Femur (tissue), 1 donor: ENCODE measurements at regions not wholly inside any gene's neighbourhood (a gene's known extent, or its start where the extent isn't known, plus 50 kb on each side); places are given as distances from the start of the nearest gene placed in this dataset.
"Not testable (repeated sequence)": the region's sequence is repeated elsewhere in the genome, so short reads cannot be mapped to it uniquely, and the experiment has no call there.

ENCODE experiments used
- DNase-seq: peaks from one replicate; pipeline ENCODE4 v3.0.0-alpha.2; 2017

GRCh38 chr11:128151780-128152179, 435.6 kb downstream of the ETS1 start:
- no peak for DNase-seq

- no peak for DNase-seq
Observed at GRCh38 chr11:128151338-128151737, 436.0 kb downstream of the ETS1 start.

GRCh38 chr11:128148208-128148607, 439.1 kb downstream of the ETS1 start:
- no peak for DNase-seq

DNA sequence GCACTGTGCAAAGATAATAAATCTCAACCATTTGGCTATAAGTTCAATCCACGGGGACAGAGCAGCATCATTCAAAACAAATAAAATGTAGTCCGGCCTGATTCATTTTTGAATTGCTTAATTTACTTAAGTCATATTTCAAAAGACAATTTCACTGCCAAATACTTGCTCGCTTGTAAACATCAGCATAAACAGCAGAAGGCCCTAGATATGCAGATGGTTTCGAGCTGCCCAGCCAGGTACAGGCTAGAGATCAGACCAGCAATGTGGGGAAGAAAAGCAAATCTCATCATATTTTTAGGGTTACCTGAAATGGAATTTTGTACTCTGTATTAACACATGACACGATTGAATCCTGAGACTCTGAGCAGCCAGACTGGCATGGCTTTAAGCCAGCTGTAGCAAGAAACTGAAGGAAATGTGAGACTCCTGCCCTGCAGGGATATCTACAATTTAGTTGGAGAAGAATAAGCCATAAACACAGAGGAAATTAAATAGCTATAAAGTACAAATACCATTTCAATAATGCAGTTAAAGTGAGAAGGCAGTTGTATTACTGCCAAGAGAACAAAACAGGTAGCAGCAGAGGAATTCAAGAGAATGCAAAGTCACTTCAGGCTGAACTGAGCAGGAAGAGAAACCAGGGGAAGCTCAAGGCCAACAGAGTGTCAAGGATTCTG, 440.3 kb downstream of the ETS1 start:
- no peak for DNase-seq

- not testable (repeated sequence) for DNase-seq
Observed at GRCh38 chr11:128140293-128140692, 447.1 kb downstream of the ETS1 start.

GRCh38 chr11:128135451-128135850, 451.9 kb downstream of the ETS1 start:
- no peak for DNase-seq

DNA sequence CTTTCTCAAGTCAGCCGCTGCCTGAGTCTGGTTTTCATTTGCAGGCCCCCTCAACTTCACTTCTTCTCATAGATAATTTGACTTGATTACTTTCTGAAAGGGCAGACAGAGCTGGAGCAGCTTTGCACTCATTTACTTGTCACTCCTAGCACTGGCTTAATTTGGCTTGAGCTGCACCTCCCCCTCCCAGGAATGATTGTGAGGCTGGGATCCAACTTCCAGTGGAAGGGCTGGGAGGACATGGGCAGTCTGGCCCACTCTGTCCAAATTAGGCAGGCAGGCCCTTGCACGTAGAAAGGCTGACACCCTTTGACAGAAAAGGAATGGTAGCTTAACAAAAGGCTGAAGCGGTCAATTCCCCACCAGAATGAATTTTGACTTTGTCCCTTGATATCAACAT, 453.9 kb downstream of the ETS1 start:
- no peak for DNase-seq

GRCh38 chr11:128130052-128130451, 457.3 kb downstream of the ETS1 start:
- no peak for DNase-seq

DNA sequence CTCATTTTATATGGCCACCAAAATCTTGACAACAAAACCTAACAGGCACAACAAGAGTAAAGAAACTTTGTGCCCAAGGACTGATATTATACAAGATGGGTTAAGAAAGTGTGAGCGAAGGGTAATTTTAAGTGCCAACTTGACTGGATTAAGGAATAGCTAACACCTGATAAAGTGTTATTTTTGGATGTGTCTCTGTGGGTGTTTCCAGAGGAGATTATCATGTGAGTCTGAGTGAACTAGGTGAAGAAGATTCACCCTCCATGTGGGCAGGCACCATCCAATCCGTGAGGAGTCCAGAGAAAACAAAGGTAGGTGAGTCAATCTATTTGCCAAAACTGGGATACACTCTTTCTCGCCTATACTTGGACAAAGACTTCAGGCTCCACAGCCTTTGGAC, 461.6 kb downstream of the ETS1 start:
- no peak for DNase-seq

DNA sequence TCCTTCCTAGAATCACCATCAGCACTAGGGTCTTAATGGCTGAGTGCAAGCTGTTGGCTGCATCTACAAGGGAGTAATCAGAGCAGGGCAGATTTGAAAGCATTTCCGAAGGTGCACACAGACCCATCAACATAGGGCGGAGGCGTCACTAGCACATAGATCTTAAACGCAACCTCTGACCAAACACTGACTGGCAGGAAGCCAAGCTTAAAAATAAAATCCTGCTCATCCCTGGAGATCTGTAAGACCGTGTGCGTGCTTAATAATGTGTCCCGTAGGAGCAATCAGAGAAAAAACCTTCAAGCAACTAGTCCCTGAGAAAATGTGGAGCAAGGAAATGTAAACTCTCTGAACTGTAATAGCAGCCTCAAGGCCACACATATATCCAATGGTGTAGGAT, 470.5 kb downstream of the ETS1 start:
- DNase-seq = no peak

GRCh38 chr11:128116447-128116846, 470.9 kb downstream of the ETS1 start:
- peak; percentile 15 for DNase-seq

- no peak for DNase-seq
Observed at GRCh38 chr11:128105950-128106349, 481.4 kb downstream of the ETS1 start.

GRCh38 chr11:128105511-128105910, 481.8 kb downstream of the ETS1 start:
- DNase-seq = no peak

GRCh38 chr11:128103278-128103873, 484.0 kb downstream of the ETS1 start:
- no peak for DNase-seq

DNA sequence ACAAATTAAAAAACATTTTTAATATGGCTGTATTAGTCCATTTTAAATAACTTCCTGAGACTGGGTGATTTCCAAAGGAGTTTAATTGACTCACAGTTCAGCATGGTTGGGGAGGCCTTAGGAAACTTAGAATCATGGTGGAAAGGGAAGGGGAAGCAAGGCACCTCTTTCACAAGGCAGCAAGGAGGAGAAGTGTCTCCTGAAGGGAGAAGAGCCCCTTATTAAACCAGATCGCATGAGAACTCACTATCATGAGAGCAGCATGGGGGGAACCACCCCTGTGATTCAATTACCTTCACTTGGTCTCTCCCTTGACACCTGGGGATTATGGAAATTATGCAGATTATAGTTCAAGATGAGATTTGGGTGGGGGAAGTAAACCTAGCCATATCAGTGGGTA, 488.6 kb downstream of the ETS1 start:
- no peak for DNase-seq

DNA sequence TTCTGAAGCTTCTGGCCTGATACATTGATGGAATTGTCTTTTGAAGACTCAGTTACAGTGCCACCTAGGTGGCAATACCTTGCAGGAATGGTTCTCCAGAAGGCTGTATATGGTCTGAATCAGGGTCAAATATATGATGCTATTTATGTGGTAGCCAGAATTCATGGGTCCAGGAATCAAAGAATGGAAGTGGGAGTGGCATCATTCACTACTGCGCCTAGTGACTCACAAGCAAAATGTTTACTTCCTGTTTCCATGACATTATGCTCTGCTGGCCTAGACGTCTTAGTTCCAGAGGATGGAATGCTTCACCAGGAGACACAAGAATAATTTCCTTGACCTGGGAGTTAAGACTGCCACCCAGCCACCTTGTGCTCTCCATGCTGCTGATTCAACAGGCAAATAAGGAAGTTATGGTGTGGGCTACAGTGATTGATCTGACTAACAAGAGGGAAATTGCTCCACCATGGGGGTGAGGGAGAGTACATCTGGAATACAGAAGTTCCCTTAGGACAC, 491.8 kb downstream of the ETS1 start:
- DNase-seq = no peak

- DNase-seq = no peak
Observed at GRCh38 chr11:128093689-128094088, 493.7 kb downstream of the ETS1 start.

DNA sequence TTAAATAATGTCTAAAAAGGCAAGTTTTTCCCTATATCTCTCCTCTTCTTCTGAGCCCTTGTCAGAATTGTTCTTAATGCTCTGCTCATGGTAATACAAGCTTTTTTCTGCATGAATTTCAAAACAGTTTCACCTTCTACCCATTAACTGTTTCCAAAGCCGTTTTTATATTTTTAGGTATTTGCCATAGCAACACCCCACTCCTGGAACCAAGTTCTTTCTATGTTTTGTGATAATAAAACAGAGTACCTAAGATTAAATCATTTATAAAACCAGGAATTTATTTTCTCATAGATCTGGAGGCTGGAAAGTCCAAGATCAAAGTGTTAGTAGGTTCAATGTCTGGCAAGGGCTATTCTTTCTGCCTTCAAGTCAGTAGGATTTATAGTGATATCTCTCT, 497.4 kb downstream of the ETS1 start:
- no peak for DNase-seq

DNA sequence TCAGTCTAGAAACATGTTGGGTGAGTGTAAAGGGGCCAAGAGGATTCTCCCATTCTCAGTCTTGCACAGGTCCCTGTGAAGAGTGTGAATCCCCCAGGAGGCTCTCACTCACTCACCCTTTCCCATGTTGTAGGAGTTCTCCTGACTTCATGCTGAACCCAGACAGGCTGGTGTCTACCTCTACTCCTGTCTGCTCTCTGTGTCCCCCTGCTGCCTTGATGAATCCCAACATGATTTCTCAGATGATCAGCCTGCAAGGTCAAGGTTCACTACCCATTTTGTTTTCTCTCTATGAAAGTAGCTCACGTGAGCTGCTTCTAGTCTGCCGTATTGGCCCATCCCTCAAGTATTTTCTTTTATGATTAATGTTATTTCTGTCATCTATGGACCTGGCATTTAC, 500.6 kb downstream of the ETS1 start:
- no peak for DNase-seq

DNA sequence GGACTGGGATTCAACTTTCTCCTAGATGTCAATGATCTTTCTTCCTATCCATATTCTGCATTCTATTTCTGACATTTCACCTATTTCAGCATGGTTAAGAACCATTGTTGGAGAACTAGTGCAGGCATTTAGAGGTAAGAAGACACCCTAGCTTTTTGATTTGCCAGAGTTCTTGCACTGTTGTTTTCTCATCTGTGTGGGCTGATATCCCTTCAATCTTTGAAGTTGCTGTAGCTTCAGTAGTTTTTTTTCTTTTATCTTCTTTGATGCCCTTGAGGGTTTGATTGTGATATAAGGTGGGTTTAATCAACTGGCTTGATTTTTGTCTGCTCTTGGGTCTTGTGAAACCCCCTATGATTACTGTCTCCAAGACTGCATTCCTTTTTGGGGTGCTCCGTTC, 502.1 kb downstream of the ETS1 start:
- no peak for DNase-seq

DNA sequence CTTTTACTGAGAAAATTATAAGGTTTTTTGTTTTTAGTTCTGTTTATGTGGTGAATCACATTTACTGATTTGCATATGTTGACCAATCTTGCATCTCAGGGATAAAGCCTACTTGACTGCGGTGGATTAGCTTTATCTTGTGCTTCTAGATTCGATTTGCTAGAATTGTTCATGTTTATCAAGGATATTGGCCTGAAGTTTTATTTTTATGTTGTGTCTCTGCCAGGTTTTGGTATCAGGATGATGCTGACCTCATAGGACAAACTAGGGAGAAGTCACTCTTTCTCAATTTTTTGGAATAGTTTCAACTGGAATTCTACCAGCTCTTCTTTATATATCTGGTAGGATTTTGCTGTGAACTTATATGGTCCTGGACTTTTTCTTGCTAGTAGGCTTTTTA, 504.8 kb downstream of the ETS1 start:
- no peak for DNase-seq

DNA sequence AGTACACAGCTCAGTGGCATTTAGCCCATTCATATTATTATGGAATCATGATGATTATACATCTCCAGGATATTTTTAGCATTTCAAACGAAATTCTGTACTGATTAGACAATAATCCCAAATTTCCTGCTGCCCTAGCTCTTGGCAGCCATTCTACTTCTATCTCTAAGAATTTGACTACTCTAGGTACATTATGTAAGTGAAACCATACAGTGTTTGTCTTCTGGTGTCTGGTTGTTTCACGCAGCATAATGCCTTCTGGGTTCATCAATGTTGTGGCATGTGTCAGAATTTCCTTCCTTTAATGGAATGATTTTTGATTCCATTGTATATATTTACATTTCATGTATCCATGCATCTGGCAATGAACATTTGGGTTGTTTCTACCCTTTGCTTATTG, 517.7 kb downstream of the ETS1 start:
- no peak for DNase-seq

- no peak for DNase-seq
Observed at GRCh38 chr11:128067780-128068179, 519.6 kb downstream of the ETS1 start.

- DNase-seq = no peak
Observed at GRCh38 chr11:128066399-128066798, 521.0 kb downstream of the ETS1 start.
